CD4-positive, alpha-beta T cell treated with Interferon gamma for 1 hour (primary cell): ENCODE measurements at regions not wholly inside any gene's neighbourhood (a gene's known extent, or its start where the extent isn't known, plus 50 kb on each side); places are given as distances from the start of the nearest gene placed in this dataset.
"Not testable (repeated sequence)": the region's sequence is repeated elsewhere in the genome, so short reads cannot be mapped to it uniquely, and the experiment has no call there.

Experiments used
- DNase-seq: peaks from one replicate; pipeline ENCODE4 v3.0.0-alpha.2; 2020

DNA sequence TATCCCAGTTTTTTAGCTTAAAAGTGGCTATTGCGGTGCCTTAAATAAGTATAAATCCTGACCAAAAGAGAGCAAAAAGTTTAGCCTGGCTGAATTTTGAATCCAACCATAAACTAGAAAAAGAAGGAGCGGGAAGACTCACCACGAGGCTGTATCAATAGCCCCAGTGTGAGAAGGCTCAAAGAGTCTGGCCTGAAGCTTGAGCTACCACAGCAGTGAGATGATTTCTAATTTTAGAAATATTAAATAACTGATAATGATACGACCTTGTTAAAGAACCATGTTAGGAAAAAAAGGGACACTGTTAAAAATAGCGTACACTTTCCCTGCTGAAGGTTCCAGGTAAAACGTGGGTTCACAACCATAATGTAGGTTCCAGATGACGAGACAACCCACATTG, 134.1 kb upstream of the ZNF462 start:
- DNase-seq: no peak

DNA sequence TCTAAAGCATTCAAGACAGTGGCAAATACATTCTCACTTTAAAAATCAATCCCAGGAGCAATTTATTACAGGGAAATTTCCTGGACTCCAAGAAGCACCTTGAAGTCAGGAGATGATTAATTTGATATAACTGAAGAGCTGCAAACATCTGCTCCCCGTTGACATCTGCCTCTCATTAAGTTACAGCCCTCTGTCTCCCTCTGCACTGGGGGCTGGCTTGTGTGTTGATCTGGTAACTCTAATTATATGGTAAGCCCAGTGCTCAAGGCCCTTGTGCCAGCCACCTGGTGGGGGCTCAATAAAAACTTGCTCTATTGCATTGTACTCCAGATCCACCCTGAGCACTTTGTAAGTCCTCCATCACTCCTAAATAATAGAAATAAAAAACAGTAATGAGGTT, 131.1 kb upstream of the ZNF462 start:
- no peak for DNase-seq

DNA sequence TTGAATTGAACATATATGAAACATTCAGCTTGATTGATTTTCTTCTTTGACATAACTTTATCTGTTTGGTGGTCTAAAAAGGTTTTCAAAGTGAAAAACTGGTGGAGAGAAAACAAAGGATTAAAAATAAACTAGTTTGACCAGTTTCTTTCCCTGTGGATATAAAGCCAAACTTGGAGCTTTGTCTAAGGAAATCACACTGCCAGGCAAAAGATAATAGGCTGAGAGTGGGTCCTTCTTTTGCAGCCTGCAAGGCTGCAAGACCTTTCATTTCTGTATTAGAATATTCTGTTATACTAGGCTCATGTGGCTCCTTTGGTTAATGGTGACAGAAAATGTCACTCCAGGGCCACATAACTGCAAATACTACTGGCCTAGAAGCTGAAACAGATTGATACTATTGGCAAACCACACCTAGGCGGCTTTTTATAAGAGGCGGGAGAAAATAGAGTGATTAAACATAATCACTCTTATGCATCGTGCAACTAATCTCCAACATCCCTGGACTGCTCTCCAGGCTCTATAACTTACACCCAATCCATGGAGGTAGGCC, 129.1 kb upstream of the ZNF462 start:
- DNase-seq: no peak

DNA sequence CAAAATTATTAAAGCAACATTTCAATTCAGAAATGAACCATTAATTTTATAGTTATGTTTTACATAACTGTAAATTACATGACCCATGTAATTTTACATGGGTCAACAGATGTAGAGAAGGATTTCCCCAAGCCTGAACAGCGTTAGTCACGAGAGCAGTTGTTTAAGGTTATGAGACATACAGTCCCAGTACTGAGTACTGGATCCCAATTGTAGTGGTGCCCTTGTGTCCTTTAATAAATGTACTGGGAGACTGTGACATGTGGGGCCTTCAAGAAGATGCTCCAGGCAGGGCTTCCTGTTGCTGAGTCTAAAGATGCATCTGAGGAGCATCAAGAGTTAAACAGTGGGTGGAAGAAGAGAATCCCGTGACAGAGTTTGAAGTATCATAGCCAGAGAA, 125.5 kb upstream of the ZNF462 start:
- DNase-seq: no peak

DNA sequence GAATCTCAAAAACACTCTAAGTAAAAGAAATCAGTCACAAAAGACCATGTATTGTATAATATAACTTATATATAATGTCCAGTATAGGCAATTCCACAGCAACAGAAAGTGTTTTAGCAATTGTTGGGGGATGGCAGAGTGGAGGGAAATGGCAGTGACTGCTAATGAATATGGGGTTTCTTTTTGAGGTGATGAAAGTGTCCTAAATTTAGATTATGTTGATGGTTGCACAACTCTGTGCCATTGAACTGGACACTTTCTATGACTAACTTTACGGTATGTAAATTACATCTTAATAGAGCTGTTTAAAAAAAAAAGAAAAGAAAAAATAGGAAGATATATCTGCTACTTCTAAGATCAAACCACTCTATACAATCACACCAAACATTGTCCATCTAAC, 124.9 kb upstream of the ZNF462 start:
- no peak for DNase-seq

DNA sequence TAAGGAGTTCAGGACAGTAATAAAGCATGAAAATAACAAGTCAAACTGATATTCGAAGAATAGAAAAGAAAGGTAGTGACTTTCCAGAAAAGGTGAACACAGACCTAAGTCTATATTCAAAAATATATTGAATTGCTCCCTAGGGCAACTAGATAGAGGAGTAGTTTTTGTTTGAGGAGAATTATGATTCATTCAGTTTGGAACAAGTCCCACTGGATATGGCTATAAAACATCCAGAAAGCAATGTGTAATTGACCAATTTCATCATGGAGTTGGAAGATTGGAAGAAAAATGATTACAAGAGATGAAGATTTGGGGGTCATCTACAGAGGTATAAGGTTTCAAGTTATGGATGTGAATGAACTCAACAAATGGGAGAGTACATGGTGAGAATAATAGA, 117.5 kb upstream of the ZNF462 start:
- DNase-seq: no peak

DNA sequence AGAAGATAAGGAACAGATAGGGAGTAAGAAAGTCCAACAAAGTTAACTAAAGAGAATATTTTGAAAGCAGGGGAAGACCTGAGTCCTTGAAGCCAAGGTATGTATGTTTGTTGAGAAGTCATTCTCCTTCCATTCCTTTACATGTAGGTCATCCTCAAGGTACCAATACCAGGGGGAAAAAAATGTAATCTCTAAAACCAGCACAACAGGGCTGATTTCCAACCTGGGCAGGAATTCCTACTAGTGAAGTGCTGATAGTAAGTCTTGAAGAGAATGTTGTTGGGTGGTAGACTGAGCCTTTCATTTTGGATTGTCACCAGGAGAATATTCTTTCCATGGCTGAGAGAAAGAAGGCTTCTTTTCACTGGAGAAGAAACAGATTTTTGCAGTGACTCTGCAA, 117.1 kb upstream of the ZNF462 start:
- DNase-seq: no peak

DNA sequence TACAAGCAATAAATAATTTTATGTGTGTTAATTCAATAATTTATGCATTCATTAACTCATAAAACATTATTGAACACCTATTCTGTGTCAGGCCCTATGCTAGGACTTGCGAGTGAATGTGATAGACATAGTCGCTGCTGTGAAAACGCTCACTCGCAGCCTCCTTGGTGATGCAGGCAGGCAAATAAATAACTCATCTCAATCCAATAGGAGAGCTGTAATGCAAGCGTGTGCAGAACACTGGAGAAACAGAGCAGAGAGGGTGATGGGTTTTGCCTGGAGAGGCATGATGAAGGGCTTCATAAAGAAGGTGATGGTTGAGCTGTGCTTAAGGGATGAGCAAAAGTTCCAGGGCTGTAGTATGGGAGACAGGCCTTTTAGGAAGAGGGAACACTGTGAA, 111.3 kb upstream of the ZNF462 start:
- DNase-seq: no peak

DNA sequence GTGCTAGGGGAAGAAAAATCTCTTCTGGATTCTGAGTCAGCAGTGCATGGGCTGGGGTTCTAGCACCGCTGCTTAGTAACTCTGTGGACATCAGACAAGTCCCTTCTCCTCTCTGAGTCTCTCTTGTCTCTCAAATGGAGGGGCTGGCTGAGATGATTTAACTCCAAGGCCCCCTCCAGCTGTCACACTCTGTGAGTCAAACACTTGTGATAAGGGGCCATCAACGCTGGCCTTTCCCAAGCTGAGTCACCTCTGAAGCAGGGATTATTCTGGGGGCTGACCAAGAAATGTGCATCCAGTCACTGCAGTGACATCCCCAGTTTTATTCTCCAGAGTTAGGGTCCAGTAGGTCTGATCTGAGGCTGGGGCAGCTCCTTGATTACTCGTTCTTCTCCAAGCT, 110.4 kb upstream of the ZNF462 start:
- no peak for DNase-seq

DNA sequence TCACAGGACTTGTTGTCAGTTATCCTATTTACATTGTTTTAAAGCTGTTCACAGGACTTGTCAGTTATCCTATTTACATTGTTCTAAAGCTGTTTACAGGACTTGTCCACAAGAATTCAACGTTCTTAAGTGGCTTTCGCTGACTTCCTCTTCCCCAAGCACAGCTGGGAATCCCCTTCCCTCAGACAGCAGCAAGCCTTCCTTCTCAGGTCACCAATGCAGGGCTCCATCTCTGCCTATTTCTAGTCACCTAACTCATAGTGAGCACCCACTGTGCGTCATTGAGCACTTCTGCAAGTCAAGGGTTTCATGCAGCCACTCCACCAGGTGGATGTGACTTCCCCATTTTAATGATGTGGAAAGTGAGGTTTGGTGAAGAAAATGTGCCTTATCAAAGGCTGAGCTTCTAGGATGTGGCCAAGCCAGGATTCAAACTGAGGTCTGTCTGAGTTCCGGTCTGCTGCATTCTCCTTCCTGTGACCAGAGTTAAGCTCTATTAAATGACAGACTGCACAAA, 109.8 kb upstream of the ZNF462 start:
- peak; percentile 20 for DNase-seq

DNA sequence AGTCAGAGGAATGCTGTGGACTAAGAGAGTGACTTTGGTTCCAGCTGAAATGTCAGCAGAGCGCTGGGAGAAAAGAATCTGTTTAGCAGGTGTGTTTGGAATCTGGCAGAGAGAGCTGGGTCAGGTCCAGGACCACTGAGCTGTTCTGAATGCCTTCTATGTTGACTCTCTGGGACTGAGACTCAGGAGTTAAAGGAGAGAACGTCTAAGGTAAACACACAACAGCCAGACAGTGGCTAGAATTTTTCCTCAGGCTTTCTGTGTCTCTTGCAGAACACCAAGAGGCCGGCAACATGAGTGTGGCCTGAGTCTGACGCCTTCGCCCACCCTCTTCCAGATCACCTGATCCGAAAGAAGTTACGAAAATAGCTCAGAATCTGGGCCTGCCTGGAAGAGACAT, 107.2 kb upstream of the ZNF462 start:
- DNase-seq: no peak

DNA sequence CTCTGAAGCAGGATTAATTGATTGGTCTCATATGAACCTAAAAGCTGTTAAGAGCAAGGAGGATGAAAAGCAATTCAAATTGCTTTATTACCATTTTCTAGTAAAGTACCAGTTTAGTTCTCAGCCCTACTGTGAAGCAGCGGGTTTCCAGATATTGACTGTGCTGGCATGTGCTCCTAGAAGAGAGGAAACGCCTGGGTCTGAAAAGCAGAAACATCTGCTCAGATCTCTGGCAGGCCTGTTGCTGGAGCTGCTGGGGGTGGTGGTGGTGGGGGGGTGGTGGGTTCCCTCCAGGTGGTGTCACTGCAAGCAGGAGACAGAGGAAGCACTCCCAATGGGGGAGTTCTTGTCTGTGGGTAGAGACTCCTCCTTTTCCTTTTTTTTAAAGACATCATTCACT, 105.5 kb upstream of the ZNF462 start:
- no peak for DNase-seq

DNA sequence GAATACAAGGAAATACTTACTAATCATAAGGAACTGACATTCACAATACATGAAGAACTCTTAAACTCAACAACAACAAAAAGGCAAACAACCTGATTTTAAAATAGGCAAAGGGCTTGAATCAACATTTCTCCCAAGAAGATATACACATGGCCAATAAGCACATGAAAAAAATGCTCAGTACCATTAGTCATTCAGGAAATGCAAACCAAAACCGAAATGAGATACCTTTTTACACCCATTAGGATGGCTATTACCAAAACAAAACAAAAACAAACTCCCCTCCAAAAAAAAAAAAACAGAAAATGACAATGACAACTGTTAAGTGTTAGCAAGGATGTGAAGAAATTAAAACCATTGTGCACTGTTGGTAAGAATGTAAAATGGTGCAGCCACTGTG, 104.1 kb upstream of the ZNF462 start:
- DNase-seq: no peak

DNA sequence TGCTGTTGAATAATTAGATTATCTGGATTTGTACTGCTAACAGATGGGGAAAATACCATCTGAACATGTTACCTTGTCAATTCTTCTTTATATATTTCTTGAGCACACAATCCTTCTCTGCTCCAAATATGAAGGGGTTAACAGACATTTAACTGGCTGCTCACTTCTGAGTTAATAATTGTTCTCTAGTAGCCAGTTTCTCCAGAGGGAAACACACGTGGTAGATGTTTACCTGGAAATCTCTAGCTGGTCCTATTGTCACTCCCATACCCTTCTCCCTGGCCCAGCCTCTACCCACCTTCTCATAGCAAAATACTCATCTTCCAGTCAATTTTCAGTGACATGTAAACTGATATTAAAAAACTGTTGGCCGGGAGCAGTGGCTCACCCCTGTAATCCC, 101.5 kb upstream of the ZNF462 start:
- no peak for DNase-seq

DNA sequence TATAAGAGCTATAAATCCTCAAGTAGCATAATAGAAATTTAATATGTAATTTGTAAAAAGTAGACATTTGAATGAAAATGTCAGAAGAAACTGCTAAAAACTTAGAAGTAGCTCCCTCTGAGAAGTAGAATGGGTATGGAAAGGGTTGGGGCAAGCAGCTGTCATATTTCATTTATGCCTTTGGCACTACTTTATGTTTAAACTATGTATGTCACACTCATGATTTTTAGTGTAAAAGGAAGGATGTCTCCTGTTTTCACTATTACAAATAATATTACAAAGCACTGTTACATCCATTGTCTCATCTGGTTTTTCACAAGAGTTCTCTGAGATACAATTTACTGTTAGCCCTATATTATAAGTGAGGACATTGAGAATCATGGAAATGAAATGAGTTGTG, 96.3 kb upstream of the ZNF462 start:
- DNase-seq: no peak

DNA sequence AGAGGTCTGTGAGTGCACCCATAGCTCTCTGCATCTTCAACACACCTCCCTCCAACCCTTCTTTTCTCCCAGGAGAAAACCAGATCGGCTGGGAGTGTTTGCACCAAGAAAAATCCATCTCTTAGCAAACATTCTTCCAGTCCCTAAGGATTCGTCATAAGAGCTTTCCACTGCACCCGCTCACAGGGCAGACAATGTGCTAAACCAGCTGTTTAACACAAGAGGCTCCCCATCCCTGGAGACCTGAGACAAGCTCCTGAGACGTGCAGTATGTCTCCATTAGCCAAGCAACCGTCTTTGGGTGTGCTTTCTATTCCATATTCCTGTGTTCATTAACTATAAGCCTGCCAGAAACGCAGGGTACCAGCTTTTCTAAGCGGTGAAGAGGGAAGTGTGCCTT, 93.6 kb upstream of the ZNF462 start:
- DNase-seq: no peak

DNA sequence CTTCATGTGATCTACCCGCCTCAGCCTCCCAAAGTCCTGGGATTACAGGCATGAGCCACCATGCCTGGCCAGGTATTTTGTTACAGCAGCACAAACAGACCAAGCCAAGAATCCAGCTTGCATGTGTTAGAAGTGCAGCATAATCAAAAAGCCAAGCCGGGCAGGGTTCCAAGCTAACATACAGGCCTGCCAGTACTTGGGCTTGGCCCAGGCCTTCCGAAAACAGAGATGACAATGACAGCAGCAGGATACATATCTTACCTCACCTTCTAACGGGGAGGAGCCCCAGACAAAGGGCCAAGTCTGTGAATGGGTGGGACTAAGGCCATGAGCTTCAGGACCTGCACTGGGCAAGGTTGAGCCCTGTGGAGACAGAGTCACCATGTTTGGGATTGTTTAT, 91.4 kb upstream of the ZNF462 start:
- no peak for DNase-seq

DNA sequence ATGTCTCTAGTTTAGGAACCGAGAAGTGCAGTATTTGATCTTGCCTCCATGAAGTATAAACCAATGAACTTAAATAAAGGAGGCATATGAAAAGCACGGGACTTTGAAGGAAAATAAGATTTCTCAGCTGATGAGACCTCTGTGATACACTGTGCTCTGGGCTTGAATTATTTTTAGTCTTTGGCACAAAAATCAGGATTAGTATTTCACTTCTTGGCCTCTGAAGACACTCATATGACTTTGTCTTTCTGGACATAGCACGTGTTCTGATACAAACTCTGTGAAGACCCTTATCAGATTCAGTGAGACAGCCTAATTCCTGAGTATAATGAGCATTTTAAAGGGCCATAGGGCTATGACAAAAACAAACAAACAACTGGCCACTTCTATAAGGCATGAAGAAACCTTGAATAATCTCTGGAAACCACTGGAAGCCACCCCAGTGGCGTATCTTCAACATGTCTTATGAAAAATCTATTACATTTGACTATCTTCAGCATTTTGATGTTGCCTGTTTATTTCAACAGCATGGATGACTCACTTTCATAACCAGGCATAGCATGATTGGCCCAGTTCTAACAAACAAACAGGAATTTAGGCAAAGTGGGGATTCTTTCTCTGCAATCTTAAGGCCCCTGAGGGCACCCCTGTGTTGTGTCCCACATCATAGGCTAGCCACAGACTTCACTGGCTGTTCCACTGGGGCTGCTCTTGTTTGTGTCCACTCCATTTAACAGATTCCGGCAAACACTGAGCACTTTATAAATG, 90.3 kb upstream of the ZNF462 start:
- no peak for DNase-seq

DNA sequence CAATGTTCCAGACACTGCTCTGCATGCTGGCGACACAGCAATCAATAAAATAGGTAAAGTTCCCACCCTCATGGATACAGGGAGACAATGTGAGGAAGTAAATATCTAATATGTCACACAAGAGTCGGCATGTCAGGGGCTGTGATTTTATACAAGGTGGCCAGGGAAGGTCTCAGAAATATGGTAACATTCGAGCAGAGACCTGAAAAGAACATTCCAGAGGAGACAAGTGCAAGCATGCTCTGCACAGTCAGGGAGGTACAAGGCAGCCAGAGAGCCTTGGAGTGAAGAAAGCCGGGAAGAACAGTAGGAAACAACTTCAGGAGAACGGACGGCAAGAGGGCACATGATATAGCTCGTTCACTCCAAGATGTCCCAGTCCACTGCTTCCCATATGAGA, 89.2 kb upstream of the ZNF462 start:
- no peak for DNase-seq

DNA sequence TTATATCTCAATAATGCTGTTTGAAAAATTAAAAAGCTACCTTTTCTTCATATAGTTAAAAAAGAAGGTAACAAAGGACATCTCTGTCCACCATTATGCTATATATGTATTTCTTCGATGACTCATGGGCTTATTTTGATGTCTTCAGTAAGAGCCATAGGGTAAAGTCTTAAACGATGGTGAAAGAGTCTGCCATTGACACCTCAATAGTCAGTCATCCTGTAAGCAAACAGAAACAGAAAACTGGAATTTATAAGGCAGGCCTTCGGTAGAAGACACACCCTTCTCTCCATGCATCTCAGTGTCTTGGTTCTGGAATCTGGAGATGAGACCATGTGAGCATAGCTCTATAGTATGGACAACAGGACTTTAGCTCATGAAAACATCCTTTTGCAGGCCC, 87.0 kb upstream of the ZNF462 start:
- no peak for DNase-seq

DNA sequence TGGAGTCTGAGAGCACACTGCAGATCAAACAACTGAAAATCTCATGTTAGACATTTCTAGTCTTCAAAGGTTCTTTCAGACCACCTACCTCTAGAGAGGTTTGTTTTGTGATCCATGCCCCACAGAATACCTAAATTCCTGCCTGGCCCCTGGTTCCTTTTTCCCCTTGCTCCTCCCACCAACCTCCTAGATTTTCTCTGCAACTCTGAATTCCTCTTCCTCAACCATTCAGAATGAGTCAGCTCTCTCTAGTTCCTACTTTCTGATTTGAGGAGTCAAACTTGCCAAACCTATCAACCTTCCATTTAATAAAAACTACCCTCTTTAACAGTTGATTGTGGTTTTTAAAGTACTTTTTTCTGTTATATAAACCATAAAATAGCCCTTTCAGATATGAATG, 83.2 kb upstream of the ZNF462 start:
- no peak for DNase-seq

DNA sequence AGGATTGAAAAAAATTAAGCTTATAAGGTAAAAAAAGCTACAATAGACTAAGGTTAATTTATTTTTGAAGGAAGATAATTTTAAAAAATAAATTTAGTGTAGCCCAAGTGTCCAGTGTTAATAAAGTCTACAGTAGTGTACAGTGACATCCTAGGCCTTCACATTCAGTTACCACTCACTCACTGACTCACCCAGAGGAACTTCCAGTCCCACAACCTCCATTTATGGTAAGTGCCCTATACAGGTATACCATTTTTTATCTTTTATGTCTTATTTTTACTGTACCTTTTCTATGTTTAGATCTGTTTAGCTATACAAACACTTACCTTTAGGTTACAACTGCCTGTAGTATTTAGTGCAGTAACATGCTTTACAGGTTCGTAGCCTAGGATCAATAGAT, 79.8 kb upstream of the ZNF462 start:
- no peak for DNase-seq

DNA sequence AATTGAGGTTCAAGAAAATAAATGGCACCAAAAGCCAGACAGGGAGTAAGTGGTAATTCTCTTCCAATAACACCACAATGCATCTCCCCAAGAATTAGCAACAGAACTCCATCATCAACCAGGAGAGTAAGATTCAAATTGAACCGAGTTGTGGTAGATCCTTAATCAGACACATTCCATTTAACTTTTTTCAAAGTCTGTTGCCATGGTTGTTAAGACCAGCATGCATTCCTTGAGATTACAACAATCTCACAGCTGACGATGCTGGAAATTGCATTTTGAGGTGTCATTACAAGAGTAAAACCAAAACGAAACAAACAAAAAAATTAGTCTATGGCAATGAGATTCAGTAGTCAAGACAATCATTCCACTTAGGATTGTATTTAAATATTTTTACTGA, 78.9 kb upstream of the ZNF462 start:
- no peak for DNase-seq

DNA sequence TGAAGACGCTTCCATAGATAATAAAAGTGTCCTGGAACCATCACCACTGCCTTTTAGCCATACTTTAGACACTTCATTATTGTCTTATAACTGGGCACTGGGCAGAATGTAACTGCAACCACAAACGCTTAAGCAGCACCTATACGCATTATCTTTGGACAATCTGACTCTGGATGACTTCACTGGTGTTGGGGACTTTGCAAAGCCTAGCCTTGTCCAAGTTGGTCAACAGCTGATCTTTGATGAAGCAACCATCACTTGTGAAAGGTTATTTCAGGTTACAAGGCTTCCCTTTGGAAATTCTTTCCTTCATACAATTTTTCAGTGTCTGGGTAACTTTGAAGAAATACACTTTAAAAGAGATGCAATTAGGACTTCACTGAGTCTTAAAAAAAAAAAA, 77.8 kb upstream of the ZNF462 start:
- DNase-seq: no peak

DNA sequence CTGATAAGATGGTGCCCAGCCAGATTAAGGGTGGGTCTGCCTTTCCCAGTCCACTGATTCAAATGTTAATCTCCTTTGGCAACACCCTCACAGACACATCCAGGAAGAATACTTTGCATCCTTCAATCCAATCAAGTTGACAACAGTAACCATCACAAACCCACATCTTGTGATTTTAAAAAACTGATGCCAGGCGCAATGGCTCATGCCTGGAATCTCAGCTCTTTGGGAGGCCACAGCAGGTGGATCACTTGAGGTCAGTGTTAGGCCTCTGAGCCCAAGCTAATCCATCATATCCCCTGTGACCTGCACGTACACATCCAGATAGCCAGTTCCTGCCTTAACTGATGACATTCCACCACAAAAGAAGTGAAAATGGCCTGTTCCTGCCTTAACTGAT, 74.9 kb upstream of the ZNF462 start:
- not testable (repeated sequence) for DNase-seq
